Nephron progenitor cell (in vitro differentiated cells): ENCODE measurements at regions not wholly inside any gene's neighbourhood (a gene's known extent, or its start where the extent isn't known, plus 50 kb on each side); places are given as distances from the start of the nearest gene placed in this dataset.

Experiments used
- DNase-seq: peaks from one replicate; pipeline ENCODE4 v3.0.0; 2021
- H3K27ac Mint-ChIP-seq: 2 replicates; pipeline ENCODE4 v1.8.0; 2021; ENCODE audit warnings: mild to moderate bottlenecking, moderate library complexity, mixed read lengths
- H3K27me3 Mint-ChIP-seq: 2 replicates; pipeline ENCODE4 v1.8.0; 2021; ENCODE audit warnings: mild to moderate bottlenecking, low read depth, mixed read lengths; ENCODE audit not compliant: poor library complexity
- H3K36me3 Mint-ChIP-seq: 2 replicates; pipeline ENCODE4 v1.8.0; 2021; ENCODE audit warnings: low read depth, mixed read lengths
- H3K4me1 Mint-ChIP-seq: 2 replicates; pipeline ENCODE4 v1.8.0; 2021; ENCODE audit warnings: mixed read lengths
- H3K4me3 Mint-ChIP-seq: 2 replicates; pipeline ENCODE4 v1.8.0; 2021; ENCODE audit warnings: mild to moderate bottlenecking, moderate library complexity, mixed read lengths
- H3K9me3 Mint-ChIP-seq: 2 replicates; pipeline ENCODE4 v1.8.0; 2021; ENCODE audit warnings: mild to moderate bottlenecking, moderate library complexity, mixed read lengths
- CTCF ChIP-seq: fragments of 200-600 bp; sonication (generic); IDR thresholded peaks from 2 replicates; pipeline ENCODE4 v1.5.0; 2021; ENCODE audit warnings: antibody characterized with exemption

GRCh38 chr10:4033341-4033896 is 248.4 kb upstream of the KLF6 start:
- no peak for TF ChIP-seq CTCF
- Mint-ChIP-seq H3K27me3 (no peaks in the 10 kb centered on the region), H3K27ac (no peak overlapping the region)

GRCh38 chr10:4029866-4030265 is 244.9 kb upstream of the KLF6 start:
- TF ChIP-seq CTCF = no peak
- H3K27me3 Mint-ChIP-seq = no peaks in the 10 kb centered on the region
- no peaks in the 10 kb centered on the region for H3K36me3 Mint-ChIP-seq
- H3K9me3 Mint-ChIP-seq = no peaks in the 10 kb centered on the region
- peaks cover 6% of the 10 kb centered on the region for H3K4me1 Mint-ChIP-seq
- H3K4me3 Mint-ChIP-seq = no peak overlapping the region
- no peak overlapping the region for H3K27ac Mint-ChIP-seq
- no peak for DNase-seq

More at GRCh38 chr10:4033341-4033896, 248.4 kb upstream of the KLF6 start:
- Mint-ChIP-seq H3K9me3 (no peaks in the 10 kb centered on the region), H3K4me1 (peaks cover 15% of the 10 kb centered on the region), H3K4me3 (no peak overlapping the region), H3K36me3 (no peaks in the 10 kb centered on the region)
- no peak for DNase-seq

GRCh38 chr10:4028854-4029583 is 244.0 kb upstream of the KLF6 start:
- H3K27ac Mint-ChIP-seq = no peak overlapping the region
- DNase-seq = no peak
- H3K4me1 Mint-ChIP-seq = no peaks in the 10 kb centered on the region
- TF ChIP-seq CTCF = no peak
- no peaks in the 10 kb centered on the region for H3K9me3 Mint-ChIP-seq
- no peaks in the 10 kb centered on the region for H3K27me3 Mint-ChIP-seq
- no peaks in the 10 kb centered on the region for H3K36me3 Mint-ChIP-seq
- H3K4me3 Mint-ChIP-seq = no peak overlapping the region

GRCh38 chr10:4028027-4028471 is 243.0 kb upstream of the KLF6 start:
- Mint-ChIP-seq H3K27me3 (no peaks in the 10 kb centered on the region), H3K36me3 (no peaks in the 10 kb centered on the region), H3K27ac (no peak overlapping the region), H3K4me3 (no peak overlapping the region), H3K4me1 (peaks cover 5% of the 10 kb centered on the region), H3K9me3 (no peaks in the 10 kb centered on the region)
- no peak for DNase-seq
- TF ChIP-seq CTCF = no peak

- Mint-ChIP-seq H3K36me3 (no peaks in the 10 kb centered on the region), H3K4me3 (no peak overlapping the region), H3K27ac (no peak overlapping the region), H3K27me3 (no peaks in the 10 kb centered on the region), H3K4me1 (peaks cover 5% of the 10 kb centered on the region), H3K9me3 (peaks cover 4% of the 10 kb centered on the region)
- DNase-seq = no peak
- no peak for TF ChIP-seq CTCF
Observed at GRCh38 chr10:4025339-4025738, 240.3 kb upstream of the KLF6 start.
